HG03457 (cell line): ENCODE measurements at regions not wholly inside any gene's neighbourhood (a gene's known extent, or its start where the extent isn't known, plus 50 kb on each side); places are given as distances from the start of the nearest gene placed in this dataset.

ENCODE experiments used
- ATAC-seq: cut with Tn5 transposase; IDR thresholded peaks from one replicate; pipeline ENCODE4 v1.9.1; 2021; ENCODE audit warnings: moderate number of reproducible peaks; ENCODE audit not compliant: unreplicated experiment

DNA sequence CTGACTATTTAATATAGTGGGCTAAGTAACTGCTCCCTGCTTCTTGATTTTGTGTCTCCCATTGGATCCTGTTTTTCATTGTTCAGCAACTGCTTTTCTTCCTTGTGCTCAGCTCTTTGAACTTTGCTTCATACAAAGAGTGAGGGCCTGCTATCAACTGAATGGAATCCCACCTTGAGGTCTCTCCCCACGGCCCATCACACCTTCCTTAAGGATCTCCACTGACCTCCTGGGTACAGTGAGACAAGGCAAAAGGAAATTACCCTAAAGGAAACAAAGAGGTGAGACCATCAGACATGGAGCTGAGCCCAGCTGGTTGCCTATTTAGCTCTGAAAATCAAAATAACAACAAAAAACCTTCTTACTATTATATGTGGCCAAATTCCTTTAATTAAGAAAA lies 91.3 kb upstream of the RPL34 start:
- no peak for ATAC-seq

GRCh38 chr4:108527723-108528122 lies 92.7 kb upstream of the RPL34 start:
- ATAC-seq: peak; percentile 95

DNA sequence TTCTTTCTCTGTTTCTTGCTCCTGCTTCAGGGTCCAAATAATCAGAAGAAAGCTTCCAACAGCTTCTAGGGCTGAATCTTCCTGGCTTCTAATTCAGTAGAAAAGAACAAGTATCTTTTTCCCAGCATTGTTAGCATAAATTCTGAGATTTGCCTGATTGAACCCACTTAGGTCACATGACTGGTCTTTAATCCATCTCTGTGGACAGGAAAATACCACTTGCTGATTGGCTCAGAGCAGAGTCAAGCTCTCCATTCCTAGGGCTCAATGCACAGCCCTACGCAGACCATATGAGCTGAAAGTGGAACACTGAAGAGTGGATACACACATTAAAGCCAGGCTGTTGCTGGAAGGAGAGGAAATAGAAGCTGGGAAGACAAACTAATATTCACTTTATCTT lies 99.6 kb upstream of the RPL34 start:
- no peak for ATAC-seq

DNA sequence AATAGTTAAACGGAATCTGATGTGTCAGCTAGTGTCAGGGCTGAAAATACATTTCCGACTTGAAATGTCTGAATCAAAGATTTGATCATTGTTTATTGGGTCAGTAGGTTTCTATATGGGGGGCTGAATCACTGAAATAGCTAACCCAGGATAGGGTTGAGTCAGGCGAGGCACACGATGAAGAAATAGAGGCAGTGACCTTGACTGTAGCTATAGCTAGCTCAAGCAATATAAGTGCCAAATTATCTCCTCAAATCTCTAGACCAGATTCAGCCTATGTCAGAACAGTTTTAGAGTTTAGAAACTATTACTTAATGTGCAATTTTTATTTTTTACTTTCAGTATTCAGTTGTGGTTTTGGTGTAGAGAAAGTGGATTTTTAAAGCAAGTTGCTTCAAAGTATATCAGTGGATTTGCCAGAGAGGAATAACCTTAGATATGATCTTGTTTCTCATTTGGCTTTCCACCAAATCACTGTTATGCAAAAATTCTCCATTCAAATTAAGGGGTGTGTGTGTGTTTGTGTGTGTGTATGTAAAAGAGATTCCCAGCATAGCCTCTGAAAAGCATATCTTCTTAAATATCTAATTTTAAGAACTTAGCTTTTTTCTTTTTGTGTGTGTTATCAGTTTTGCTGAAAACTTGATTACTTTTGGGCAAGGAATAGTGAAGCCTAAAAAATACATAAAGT lies 100.3 kb upstream of the RPL34 start:
- ATAC-seq: no peak

DNA sequence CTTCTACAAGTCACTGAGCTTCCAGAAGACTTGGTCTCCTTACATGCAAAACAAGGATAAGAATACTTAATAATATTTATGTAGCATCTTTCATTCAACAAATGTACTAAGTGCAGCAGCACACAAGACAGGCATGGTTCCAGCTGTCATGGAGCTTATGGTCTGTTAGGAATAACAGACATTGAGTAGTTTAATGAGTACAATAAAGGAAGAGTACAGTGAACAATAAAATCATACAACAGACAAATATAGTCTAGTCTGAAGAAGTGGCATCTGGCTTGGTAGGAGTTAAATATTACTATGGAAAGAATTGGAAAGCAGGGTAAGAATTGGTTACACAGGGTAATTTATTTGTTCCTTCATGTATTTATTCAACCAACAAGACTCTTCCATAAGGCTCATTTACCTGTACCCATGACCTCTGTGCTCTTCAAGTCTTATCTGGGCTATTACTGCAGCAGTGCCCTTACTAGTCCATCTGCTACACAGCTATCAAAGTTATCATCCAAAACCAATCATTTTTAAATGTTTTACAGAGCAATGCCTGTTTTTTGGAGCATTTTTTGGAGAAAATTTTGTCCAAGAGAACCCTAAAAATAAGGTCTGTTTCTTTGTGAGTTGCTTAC lies 101.1 kb upstream of the RPL34 start:
- ATAC-seq: no peak

- ATAC-seq: no peak
These were observed 107.5 kb upstream of the RPL34 start for GRCh38 chr4:108512615-108513505.

DNA sequence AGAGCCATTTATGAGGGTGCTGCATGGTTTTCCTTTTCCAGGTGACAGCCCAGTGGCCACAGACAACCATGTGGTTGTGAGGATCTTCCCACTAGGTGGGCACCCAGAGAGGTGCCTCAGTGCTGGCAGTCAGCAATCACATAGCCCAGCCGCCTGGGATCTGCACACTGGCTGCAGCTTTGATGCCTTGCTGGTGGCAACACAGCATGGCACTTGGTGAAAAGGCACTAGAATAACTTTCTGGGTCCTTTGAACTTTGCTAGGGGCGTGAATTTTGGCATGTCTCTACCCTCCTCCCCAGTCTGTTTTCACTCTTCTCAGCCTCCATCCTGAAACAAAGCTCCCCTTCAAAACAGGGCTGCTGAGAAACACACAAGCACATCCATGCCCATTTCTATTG lies 108.8 kb upstream of the RPL34 start:
- no peak for ATAC-seq

- no peak for ATAC-seq
These were observed 118.0 kb upstream of the RPL34 start for GRCh38 chr4:108502356-108502755.

DNA sequence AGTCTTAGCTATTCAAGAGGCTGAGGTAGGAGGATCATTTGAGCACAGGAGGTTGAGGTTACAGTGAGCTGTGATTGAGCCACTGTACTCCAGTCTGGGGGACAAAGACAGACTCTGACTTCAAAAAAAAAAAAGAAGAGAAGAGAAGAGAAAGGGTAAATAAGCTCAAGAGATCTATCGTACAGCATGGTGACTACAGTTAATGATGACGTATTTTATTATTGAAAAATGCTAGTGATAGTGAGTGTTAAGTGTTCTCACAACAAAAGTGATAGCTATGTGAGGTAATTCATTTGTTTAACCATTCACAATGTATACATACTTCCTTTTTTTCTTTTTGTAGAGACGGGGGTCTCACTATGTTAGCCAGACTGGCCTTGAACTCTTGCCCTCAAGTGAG lies 121.5 kb upstream of the RPL34 start:
- ATAC-seq: no peak

- no peak for ATAC-seq
These were observed 126.8 kb upstream of the RPL34 start for GRCh38 chr4:108493596-108493931.

DNA sequence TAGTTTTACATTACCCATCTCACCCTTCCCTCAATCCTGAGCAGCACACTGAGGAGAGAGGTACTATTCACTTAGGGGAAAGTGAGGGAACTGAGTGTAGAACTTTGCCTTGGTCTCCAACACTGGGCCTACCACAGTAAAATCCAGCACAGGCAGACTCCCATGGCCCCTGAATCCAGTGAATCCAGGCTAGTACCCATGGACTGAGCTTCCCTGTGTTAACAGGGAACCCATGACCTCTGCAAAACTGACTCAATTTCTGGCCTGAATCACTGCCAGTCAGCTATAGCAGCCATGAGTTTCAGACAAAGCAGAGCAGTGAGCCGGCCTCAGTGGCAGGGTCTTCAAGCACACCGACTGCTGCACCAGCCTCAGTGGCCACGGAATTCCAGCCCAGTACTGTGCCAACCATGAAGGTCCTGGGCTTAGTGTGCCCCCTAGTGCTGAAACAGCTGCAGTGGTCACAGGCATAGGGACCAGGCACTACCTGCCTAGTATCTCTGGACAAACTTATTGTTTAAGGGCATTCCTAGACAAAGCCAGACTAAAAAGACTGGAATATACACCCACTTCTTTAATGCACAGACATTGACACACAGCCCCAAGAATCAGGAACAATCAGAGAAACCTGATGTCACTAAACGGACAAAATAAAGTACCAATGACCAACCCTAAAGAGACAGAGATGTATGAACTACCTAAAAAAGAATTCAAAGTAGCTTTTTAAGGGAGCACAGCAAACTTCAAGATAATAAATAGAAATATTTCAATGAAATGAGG lies 127.4 kb upstream of the RPL34 start:
- no peak for ATAC-seq

DNA sequence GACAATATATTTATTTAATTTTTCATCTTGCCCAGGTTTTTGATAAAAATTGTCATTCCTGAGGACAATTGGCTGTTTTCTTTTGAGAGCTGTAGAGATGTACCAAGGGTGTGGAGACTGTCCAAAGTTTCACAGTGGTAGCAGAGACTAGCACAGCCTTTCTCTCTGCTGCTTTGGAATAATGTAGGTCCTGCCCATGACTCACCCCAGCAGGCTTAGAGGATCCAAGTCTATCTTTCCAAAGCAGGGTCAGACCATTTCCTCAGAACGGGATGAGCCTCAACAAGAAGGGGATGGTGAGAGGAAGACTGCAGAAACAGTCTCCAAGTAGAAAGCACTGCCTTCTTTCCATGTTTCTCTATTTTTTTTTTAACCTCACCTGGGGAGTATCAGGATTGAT lies 131.5 kb upstream of the RPL34 start:
- no peak for ATAC-seq

GRCh38 chr4:108486046-108486445 lies 134.3 kb upstream of the RPL34 start:
- no peak for ATAC-seq

DNA sequence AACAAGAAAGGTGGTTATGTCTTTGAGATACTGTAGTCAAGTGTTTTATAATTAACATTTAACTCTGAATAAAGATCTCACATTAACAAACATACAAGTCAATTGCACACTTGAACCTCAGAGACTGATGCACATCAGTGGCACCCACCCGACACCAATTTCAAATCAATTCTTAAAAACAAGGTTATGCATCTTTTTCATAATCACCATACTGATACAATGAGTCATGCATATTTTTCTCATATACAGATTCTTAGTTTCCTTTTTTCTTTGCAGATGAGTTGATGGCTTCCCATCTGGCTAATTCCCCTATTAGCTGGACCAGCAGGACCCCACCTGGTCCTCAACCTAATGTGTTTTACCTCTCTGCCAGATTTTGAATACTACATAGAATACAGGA lies 136.2 kb upstream of the RPL34 start:
- ATAC-seq: no peak

GRCh38 chr4:108483650-108484049 lies 136.7 kb upstream of the RPL34 start:
- ATAC-seq: no peak

DNA sequence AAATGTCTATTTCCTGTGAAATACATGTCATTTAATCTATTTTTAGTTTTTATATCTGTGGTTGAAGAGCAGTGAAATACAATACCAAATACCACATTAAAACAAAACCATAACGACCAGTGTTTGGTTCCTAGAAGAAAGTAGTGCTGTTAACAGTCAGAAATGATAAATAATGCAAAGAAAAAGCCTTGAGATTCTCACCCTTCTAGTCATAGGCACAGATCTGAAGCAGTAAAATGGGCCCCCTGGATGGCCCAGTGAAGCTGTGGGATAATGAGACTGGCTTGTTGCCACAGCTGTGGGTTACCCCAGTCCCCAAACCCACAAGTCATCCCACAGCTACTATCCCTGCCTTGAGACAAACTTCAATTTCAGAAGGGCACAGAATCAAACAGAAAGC lies 137.3 kb upstream of the RPL34 start:
- no peak for ATAC-seq

DNA sequence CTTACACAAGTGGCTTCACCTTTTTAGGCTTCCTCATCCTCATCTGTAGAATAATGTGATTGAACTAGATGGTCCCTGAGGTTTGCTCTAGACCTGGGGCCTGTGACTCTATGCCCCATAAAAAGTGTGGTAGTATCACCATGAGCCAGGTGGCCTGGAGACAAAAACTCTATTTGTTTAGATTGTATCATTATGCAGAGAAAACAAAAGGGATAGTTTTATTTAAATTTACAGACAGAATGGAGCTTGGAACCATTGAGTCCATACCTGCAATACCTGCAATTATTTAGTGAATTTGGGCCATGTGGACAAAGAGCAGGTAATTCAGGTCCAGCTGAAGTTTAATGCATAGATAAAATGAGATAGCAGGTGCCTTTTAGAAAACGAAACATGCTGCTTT lies 139.5 kb upstream of the RPL34 start:
- ATAC-seq: no peak

DNA sequence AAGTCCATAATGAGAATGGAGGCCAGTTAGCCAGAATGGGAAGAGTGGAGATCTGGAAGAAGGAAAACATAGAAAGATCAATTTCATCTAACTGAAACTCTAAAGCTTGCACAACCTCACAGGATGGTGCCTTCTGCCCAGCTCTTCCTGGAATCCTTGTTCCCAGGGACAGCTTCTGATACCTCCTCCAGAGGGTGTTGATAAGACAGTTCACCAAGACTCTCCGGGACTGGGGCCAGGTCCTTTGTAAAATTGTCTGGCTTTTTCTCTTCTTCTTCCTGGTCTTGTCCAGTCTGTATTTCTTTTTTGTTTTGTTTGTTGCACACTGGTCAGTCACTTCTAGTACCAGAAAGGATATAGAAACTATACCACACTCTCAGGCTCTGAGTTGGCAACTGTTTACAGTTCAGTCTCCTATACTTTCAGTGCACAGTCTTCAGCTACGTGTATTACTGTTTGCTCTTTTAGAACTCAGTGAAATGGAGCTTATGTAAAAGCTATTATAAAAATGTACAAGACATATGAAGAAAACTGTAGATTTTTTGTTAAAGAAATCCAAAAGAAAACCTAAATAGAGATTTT lies 142.8 kb upstream of the RPL34 start:
- ATAC-seq: no peak

- ATAC-seq: no peak
These were observed 147.1 kb upstream of the RPL34 start for GRCh38 chr4:108473163-108473720.
